GM12865 (cell line): ENCODE measurements at regions not wholly inside any gene's neighbourhood (a gene's known extent, or its start where the extent isn't known, plus 50 kb on each side); places are given as distances from the start of the nearest gene placed in this dataset.

ENCODE experiments used
- DNase-seq: peaks from one replicate; pipeline ENCODE4 v3.0.0; 2010; ENCODE audit warnings: low read depth
- H3K4me3 ChIP-seq: 2 replicates; pipeline ENCODE4 v1.5.1; 2011; ENCODE audit warnings: mild to moderate bottlenecking, low read depth, low read length, control low read depth
- TF ChIP-seq, protein P1 (sequence below): IDR thresholded peaks from 2 replicates; pipeline ENCODE4 v1.5.1; 2011; ENCODE audit warnings: low read length, control low read depth, low read depth, inconsistent platforms; ENCODE audit not compliant: insufficient read depth; ENCODE audit errors: missing control alignments

DNA sequence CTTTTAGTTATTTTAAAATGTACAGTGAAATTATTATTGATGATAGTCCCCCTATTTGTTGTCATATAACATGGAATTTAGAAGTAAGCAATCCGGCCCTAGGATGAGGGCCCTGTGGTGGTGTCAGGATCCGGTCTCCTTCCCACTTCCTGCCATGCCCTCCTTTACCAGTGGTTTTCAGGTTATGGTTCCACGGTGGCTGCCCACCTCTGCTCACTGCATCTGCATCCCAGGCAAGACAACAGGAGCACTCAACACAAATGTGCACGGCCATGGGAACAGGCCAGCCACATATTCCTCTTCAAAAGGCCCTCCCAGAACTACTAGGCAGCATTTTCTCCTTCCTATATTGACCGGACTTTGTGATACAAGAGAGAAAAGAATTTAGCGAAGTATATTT is 1007.2 kb downstream of the TBC1D22A start:
- no peak overlapping the region for H3K4me3 ChIP-seq
- no peak for DNase-seq
- TF ChIP-seq, protein P1, sequence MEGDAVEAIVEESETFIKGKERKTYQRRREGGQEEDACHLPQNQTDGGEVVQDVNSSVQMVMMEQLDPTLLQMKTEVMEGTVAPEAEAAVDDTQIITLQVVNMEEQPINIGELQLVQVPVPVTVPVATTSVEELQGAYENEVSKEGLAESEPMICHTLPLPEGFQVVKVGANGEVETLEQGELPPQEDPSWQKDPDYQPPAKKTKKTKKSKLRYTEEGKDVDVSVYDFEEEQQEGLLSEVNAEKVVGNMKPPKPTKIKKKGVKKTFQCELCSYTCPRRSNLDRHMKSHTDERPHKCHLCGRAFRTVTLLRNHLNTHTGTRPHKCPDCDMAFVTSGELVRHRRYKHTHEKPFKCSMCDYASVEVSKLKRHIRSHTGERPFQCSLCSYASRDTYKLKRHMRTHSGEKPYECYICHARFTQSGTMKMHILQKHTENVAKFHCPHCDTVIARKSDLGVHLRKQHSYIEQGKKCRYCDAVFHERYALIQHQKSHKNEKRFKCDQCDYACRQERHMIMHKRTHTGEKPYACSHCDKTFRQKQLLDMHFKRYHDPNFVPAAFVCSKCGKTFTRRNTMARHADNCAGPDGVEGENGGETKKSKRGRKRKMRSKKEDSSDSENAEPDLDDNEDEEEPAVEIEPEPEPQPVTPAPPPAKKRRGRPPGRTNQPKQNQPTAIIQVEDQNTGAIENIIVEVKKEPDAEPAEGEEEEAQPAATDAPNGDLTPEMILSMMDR: no peak

- TF ChIP-seq, protein P1: no peak
- DNase-seq: no peak
These were observed 1005.6 kb downstream of the TBC1D22A start for GRCh38 chr22:47768027-47768426.

GRCh38 chr22:47767403-47767802 is 1005.0 kb downstream of the TBC1D22A start:
- no peak overlapping the region for H3K4me3 ChIP-seq
- no peak for DNase-seq
- TF ChIP-seq, protein P1: no peak

More at GRCh38 chr22:47768027-47768426, 1005.6 kb downstream of the TBC1D22A start:
- H3K4me3 ChIP-seq: no peak overlapping the region

DNA sequence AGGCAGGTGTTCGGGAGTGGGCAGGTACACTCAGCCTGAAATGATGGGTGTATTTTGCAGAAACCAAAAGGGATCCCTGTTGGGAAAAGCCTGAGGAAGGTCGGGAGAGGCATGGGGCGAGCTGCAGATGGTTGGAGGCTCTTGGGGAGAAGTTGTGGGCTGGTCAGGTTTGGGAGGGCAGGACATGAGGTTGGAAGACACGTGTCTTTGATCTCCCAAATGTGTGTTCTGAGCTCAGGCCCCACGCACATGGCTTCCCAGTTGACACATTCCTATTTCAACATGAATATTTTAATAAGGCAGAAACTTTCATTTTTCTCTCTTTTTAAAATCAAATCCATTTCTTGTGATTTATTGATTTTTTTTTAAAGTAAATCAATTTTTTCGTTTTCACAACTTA is 1003.3 kb downstream of the TBC1D22A start:
- TF ChIP-seq, protein P1: no peak
- H3K4me3 ChIP-seq: no peak overlapping the region
- no peak for DNase-seq

- no peak overlapping the region for H3K4me3 ChIP-seq
- TF ChIP-seq, protein P1: no peak
- no peak for DNase-seq
These were observed 999.7 kb downstream of the TBC1D22A start for GRCh38 chr22:47762141-47762540.

GRCh38 chr22:47759909-47760308 is 997.5 kb downstream of the TBC1D22A start:
- TF ChIP-seq, protein P1: no peak
- no peak overlapping the region for H3K4me3 ChIP-seq
- DNase-seq: no peak

GRCh38 chr22:47757741-47758140 is 995.3 kb downstream of the TBC1D22A start:
- no peak for DNase-seq
- TF ChIP-seq, protein P1: no peak
- H3K4me3 ChIP-seq: no peak overlapping the region
